Stimulated activated effector memory CD8-positive, alpha-beta T cell treated with anti-CD3 and anti-CD28 coated beads, Interleukin-12 subunit alpha, Interleukin-12 subunit beta, amount 100 ng/mL, for 72 hours (primary cell): ENCODE measurements at regions not wholly inside any gene's neighbourhood (a gene's known extent, or its start where the extent isn't known, plus 50 kb on each side); places are given as distances from the start of the nearest gene placed in this dataset.

ENCODE experiments used
- ATAC-seq: fragments of 150-1000 bp; cut with Tn5 transposase; 2 replicates; pipeline ENCODE4 v1.10.0; 2021
- DNase-seq, 2 donors: peaks; one replicate each; pipeline ENCODE4 v3.0.0; 2021 to 2022; ENCODE audit warnings: low spot score in 2 of 2
- H3K27ac Mint-ChIP-seq: one replicate; pipeline ENCODE4 v1.8.0; 2022; ENCODE audit warnings: mild to moderate bottlenecking, mixed read lengths
- H3K36me3 Mint-ChIP-seq: one replicate; pipeline ENCODE4 v1.8.0; 2022; ENCODE audit warnings: mild to moderate bottlenecking, mixed read lengths
- H3K4me1 Mint-ChIP-seq: one replicate; pipeline ENCODE4 v1.8.0; 2022; ENCODE audit warnings: mixed read lengths
- H3K4me3 Mint-ChIP-seq: one replicate; pipeline ENCODE4 v1.8.0; 2022; ENCODE audit warnings: mild to moderate bottlenecking, mixed read lengths
- H3K9me3 Mint-ChIP-seq: one replicate; pipeline ENCODE4 v1.8.0; 2022; ENCODE audit warnings: mixed read lengths

DNA sequence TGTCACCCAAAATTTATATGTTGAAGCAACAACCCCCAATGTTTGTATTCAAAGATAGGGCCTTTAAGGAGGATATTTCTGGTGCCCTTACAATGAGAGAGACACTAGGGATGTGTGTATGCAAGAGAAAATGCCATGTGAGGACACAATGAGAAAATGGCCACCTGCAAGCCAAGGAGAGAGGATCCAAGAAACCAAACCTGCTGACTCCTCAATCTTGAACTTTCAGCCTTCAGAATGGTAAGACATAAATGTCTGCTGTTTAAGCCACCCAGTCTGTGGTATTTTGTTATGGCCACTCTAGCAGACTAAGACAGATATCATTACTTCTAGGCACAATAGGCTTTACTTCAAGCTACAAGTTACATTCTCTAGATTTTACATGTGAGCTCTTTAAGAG lies 1145.1 kb upstream of the MAP3K7 start:
- Mint-ChIP-seq H3K4me1 (no peaks in the 10 kb centered on the region), H3K9me3 (peaks cover 13% of the 10 kb centered on the region), H3K36me3 (no peaks in the 10 kb centered on the region), H3K4me3 (no peak overlapping the region), H3K27ac (no peak overlapping the region)
- no peak for DNase-seq
- no peak for ATAC-seq

DNA sequence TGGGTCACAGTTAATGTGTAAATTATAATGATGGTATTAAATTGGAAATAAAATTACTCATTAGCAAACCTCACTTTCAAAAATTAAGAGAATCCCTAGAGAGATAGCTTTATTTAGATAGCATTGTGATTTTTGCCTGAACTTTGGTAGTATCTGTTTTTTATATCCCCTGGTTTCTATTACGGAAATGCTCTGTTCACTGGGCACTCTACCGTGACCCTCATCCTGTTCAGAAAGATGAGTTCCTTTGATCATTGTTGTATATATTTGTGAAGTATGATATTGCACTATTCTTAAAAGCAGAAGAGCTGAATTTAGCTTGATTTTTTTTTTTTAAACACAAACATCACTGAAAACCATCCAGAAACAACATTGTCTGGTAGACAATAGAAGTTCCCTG lies 1143.8 kb upstream of the MAP3K7 start:
- Mint-ChIP-seq H3K9me3 (peaks cover 13% of the 10 kb centered on the region), H3K27ac (no peak overlapping the region), H3K4me1 (no peaks in the 10 kb centered on the region), H3K4me3 (no peak overlapping the region), H3K36me3 (no peaks in the 10 kb centered on the region)
- no peak for ATAC-seq
- no peak for DNase-seq

DNA sequence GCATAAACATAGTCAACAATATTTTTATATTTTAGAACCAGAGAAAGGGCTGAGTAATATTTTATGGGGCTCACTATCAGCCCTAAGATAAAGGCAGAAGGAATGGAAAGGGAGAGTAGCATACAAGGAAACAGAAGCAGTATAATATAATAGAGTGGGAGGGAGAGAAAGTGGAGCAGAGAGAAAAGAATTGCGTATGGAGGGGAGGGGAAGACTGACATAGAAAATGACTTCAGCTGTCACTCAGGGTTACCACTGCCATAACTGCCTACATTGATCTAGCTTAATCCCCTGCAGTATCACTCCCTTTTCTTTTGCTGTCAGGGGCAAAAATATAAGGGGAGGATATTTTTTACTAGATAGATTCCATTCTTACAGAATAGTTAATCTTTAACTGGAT lies 1133.5 kb upstream of the MAP3K7 start:
- Mint-ChIP-seq H3K4me3 (no peak overlapping the region), H3K9me3 (peaks cover 10% of the 10 kb centered on the region), H3K4me1 (no peaks in the 10 kb centered on the region), H3K27ac (no peak overlapping the region), H3K36me3 (no peaks in the 10 kb centered on the region)
- ATAC-seq (no peak), DNase-seq (no peak)

DNA sequence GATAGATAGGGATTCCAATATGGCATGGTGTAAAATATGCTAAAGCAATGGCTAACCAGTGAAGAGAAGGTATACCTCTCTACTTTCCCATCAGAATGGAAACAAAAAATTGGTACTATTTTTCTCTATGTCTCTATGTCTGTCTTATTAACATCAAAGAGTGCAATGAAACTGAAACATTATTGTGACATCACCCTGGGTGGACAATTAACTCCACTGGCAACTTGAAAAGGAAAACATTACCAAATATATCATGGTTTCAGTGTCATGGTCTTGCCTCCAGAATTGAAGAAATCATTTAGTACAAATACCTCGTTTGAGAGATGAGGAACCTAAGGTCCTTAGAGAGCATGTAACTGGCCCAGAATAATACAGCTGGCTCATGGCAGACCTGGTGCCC lies 1132.5 kb upstream of the MAP3K7 start:
- Mint-ChIP-seq H3K36me3 (no peaks in the 10 kb centered on the region), H3K9me3 (peaks cover 10% of the 10 kb centered on the region), H3K4me3 (no peak overlapping the region), H3K27ac (no peak overlapping the region), H3K4me1 (no peaks in the 10 kb centered on the region)
- DNase-seq, result no peak
- ATAC-seq, result no peak

DNA sequence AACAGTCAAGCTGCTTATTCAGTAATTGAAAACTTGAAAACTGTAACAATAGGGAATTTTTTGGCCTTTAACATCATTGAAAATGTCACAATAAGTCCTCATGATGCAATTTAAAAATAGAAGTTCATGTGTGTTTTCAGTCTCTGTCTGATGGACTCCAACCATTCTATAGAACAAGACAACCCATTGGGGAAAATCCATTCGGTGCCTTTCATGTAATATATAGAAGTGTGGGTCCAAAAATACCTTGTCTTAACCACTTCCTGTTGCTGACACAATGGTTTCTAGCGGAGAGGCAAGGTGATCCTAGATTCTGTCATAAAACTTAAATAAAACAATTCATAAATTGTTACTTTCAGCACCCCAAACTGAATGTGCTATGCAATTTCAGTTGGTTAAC lies 1131.3 kb upstream of the MAP3K7 start:
- no peak for ATAC-seq
- no peaks in the 10 kb centered on the region for H3K4me1 Mint-ChIP-seq

DNA sequence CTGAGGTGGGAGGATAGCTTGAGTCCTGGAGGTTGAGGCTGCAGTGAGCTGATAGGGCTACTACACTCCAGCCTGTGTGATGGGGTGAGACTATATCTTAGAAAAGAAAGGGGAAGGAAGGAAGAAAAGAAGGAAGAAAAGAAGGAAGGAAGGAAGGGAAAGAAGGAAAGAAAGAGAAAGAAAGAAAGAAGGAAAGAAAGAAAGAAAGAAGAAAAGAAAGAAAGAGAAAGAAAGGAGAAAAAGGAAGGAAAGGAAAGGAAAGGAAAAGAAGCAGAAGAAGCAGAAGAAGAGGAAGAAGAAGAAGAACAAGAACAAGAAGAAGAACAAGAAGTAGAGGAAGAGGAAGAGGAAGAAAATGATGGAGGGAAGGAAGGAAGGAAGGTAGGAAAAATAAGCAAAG lies 1130.2 kb upstream of the MAP3K7 start:
- no peaks in the 10 kb centered on the region for H3K36me3 Mint-ChIP-seq
- no peak for DNase-seq
- H3K4me1 Mint-ChIP-seq, result no peaks in the 10 kb centered on the region
- H3K9me3 Mint-ChIP-seq, result peaks cover 15% of the 10 kb centered on the region
- no peak overlapping the region for H3K4me3 Mint-ChIP-seq
- no peak for ATAC-seq
- no peak overlapping the region for H3K27ac Mint-ChIP-seq

More for the DNA sequence above, 1131.3 kb upstream of the MAP3K7 start:
- H3K36me3 Mint-ChIP-seq, result no peaks in the 10 kb centered on the region
- peaks cover 10% of the 10 kb centered on the region for H3K9me3 Mint-ChIP-seq
- H3K27ac Mint-ChIP-seq, result no peak overlapping the region
- DNase-seq, result no peak
- no peak overlapping the region for H3K4me3 Mint-ChIP-seq

DNA sequence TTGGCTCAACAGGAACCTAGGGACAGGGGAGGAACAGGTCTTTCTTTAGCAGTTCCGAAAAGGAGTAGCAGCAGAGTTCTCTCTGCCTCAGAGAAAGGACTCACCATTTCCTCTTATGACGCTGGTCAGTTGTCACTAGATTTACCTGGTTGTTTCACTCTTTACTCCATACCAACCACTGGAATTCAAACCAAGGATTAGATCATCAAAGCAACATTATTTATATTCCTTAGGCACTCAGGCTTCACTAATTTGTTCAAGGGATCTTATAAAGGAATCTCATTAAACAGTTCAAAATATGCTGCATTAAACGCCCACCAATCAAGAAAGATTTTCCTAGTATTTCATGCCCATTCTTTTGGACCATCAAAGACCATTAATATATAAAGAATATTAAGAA lies 1129.5 kb upstream of the MAP3K7 start:
- Mint-ChIP-seq H3K9me3 (peaks cover 15% of the 10 kb centered on the region), H3K36me3 (no peaks in the 10 kb centered on the region), H3K4me3 (no peak overlapping the region), H3K4me1 (no peaks in the 10 kb centered on the region), H3K27ac (no peak overlapping the region)
- DNase-seq (no peak), ATAC-seq (no peak)

DNA sequence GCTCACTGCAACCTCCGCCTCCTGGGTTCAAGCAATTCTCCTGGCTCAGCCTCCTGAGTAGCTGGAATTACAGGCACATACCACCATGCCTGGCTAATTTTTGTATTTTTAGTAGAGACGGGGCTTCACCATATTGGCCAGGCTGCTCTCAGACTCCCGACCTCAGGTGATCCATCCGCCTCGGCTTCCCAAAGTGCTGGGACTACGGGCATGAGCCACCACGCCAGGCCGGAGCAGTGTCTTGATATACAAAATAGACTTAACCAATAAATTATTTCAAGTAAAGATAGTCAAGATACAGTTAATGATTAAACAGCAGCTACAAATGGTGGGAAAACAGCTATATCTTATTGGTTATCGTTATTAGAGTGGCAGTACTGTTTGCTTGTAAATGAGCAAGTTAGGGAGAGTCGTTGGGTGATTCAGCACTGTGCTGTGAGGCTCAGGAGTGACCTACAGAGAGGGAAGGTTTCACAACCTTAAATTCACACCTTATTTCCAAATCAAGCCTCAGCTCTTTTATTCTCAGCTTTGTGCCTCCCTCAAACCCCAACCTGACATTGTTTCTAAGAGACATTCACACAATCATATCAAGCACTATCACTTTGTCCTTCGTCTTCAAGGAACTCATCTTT lies 1128.4 kb upstream of the MAP3K7 start:
- no peaks in the 10 kb centered on the region for H3K36me3 Mint-ChIP-seq
- peaks cover 14% of the 10 kb centered on the region for H3K9me3 Mint-ChIP-seq
- H3K27ac Mint-ChIP-seq, result no peak overlapping the region
- H3K4me1 Mint-ChIP-seq, result no peaks in the 10 kb centered on the region
- DNase-seq (no peak), ATAC-seq (no peak)
- no peak overlapping the region for H3K4me3 Mint-ChIP-seq

DNA sequence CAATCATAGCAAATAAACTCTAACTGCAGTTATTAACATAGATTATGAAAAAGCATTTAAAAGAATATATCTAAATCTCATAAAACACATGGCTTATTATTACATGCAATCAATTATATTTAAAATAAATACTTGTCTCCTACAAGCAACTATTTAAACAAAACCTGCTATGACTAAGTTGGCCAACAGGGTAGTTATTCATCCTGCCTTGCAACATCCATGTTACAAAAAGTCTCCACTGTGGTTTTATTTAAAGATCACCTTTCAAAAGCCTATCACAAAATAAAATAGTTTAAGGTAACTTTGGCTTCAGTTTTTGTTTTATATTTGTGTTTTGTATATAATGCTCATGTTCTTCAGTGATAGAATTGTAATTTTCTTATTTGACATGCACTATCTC lies 1127.0 kb upstream of the MAP3K7 start:
- Mint-ChIP-seq H3K9me3 (peaks cover 10% of the 10 kb centered on the region), H3K4me3 (no peak overlapping the region), H3K36me3 (no peaks in the 10 kb centered on the region), H3K4me1 (no peaks in the 10 kb centered on the region), H3K27ac (no peak overlapping the region)
- ATAC-seq (no peak), DNase-seq (no peak)

DNA sequence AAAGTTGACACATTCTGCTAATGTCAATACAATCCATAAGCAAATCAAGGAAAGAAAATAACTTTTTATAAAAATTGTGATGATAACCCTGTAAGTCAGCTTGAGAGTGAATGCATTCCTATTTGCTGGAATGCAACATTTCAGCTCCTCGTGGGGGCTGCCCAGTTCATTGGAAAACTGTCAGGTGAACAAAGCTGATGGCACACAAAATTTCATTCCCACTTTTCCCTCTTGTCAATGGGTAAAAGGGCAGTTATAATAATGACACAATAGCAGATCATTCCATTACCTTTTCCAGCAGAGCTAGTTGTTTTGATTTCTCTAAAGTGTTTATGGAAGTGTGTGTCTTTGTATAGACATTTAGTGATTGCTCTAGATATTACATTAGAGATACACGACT lies 1124.6 kb upstream of the MAP3K7 start:
- no peak overlapping the region for H3K4me3 Mint-ChIP-seq
- no peaks in the 10 kb centered on the region for H3K4me1 Mint-ChIP-seq
- H3K36me3 Mint-ChIP-seq, result no peaks in the 10 kb centered on the region
- DNase-seq (no peak), ATAC-seq (no peak)
- H3K27ac Mint-ChIP-seq, result no peak overlapping the region
- H3K9me3 Mint-ChIP-seq, result peaks cover 7% of the 10 kb centered on the region

DNA sequence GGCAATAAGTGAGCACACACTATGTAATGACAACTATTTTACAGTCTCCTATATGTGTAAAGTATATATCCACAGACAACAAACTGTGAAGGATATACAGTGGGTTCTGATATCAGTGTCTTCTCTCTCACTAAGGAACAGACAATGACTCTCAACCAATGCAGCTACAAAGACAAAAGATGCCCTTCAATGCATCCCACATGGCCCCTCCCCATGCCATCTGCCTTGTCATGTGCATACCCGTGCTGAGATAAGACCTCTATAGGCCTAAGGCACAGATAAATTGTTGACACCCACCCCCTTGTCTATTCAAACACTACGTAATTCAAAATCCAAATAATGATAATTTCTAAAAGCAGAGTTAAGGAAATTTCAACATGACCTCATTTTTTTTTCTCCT lies 1123.5 kb upstream of the MAP3K7 start:
- H3K27ac Mint-ChIP-seq, result no peak overlapping the region
- no peaks in the 10 kb centered on the region for H3K36me3 Mint-ChIP-seq
- ATAC-seq, result no peak
- DNase-seq, result no peak
- H3K9me3 Mint-ChIP-seq, result peaks cover 7% of the 10 kb centered on the region
- no peaks in the 10 kb centered on the region for H3K4me1 Mint-ChIP-seq
- H3K4me3 Mint-ChIP-seq, result no peak overlapping the region

DNA sequence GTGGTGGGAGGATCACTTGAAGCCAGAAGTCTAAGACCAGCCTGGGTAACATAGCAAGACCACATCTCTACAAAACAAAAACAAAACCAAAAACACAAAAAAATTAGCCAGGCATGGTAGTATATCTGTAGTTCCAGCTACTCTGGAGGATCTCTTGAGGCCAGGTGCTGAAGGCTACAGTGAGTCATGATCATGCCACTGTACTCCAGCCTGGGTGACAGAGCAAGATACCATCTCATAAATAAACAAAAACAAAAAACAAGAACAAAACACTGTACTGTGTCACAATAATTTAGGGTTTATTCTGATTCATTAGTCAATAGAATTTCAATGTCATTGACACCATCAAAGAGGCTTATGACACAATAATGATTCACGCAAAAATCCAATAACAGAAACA lies 1121.7 kb upstream of the MAP3K7 start:
- Mint-ChIP-seq H3K4me1 (no peaks in the 10 kb centered on the region), H3K36me3 (no peaks in the 10 kb centered on the region), H3K4me3 (no peak overlapping the region), H3K9me3 (peaks cover 7% of the 10 kb centered on the region), H3K27ac (no peak overlapping the region)
- no peak for ATAC-seq
- DNase-seq, result no peak

DNA sequence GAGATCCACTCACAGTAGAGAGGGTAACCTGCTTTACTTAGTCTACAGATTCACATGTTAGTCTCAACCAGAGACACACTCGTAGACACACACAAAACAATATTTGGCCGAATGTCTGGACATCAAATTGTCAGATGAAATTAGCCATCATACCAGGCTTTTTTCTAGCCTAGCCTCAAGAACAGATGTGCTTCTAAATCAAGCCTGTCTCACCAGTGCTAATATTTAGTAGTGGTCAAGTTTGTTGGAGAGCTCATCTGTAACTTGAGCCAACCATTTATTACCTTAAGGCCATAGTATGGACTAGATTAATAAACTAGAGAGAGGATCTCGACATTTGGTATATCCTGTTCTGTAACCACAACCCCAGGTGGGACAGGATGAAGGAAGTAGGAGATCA lies 1118.8 kb upstream of the MAP3K7 start:
- Mint-ChIP-seq H3K27ac (no peak overlapping the region), H3K4me3 (no peak overlapping the region), H3K9me3 (peaks cover 14% of the 10 kb centered on the region), H3K36me3 (no peaks in the 10 kb centered on the region), H3K4me1 (no peaks in the 10 kb centered on the region)
- no peak for ATAC-seq
- no peak for DNase-seq

DNA sequence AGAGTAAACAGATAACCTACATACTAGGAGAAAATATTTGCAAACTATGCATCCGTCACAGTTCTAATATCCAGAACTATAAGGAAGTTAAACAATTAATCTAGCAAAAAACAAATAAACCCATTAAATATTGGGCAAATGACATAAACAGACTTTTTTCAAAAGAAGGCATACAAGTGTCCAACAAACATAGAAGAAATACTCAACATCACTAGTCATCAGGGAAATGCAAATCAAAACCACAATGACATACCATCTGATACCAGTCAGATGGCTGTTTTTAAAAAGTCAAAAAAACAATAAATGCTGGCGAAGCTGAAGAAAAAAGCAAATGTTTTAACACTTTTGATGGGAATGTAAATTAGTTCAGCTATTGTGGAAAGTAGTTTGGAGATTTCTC lies 1117.7 kb upstream of the MAP3K7 start:
- Mint-ChIP-seq H3K27ac (no peak overlapping the region), H3K4me3 (no peak overlapping the region), H3K4me1 (no peaks in the 10 kb centered on the region), H3K36me3 (no peaks in the 10 kb centered on the region), H3K9me3 (peaks cover 14% of the 10 kb centered on the region)
- ATAC-seq (no peak), DNase-seq (no peak)

DNA sequence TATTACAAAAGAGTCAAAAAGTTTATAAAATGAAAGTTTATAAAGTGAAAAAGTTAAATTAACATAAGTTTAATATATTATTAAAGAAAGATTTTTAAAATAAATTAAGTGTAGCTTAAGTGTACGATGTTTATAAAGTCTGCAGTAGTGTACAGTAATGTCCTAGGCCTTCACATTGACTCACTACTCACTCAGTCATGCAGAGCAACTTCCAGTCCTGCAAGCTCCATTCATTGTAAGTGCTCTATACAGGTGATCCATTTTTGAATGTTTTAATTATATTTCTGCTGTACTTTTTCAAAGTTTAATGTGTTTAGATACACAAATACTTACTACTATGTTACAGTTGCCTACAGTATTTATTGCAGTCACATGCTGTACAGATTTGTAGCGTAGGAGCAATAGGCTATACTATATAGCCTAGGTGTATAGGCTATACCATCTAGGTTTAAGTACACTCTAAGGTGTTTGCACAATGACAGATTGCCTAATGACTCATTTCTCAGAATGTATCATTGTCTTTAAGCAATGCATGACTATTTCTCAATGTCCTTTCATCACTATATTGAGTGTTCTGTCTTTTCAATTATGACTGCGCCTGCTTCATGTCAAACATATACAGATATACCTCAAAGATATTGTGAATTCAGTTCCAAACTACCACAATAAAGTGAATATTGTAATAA lies 1110.3 kb upstream of the MAP3K7 start:
- peaks cover 9% of the 10 kb centered on the region for H3K9me3 Mint-ChIP-seq
- ATAC-seq (peak; percentile 47), DNase-seq (no peak)
- H3K4me1 Mint-ChIP-seq, result no peaks in the 10 kb centered on the region
- no peak overlapping the region for H3K27ac Mint-ChIP-seq
- no peaks in the 10 kb centered on the region for H3K36me3 Mint-ChIP-seq
- H3K4me3 Mint-ChIP-seq, result no peak overlapping the region

DNA sequence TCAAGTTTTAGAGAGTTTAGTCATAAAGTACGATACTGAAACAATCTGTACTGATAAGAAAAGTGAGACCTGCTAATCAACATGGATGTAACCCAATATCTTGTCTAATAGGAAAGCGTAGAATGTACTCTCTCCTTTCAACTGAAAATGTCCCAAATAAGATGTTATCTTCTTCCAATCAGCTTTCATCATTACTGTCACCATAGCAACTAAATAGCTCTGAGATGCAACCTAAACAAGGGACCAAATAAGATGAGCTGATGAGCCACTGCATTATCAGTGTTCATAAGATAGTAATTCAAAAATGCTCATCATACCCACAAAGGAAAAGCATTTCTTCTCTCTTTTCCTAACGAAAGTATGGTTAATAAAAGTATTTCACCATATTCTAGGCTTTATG lies 1108.3 kb upstream of the MAP3K7 start:
- Mint-ChIP-seq H3K9me3 (peaks cover 4% of the 10 kb centered on the region), H3K36me3 (no peaks in the 10 kb centered on the region), H3K4me3 (no peak overlapping the region), H3K27ac (no peak overlapping the region), H3K4me1 (no peaks in the 10 kb centered on the region)
- ATAC-seq (no peak), DNase-seq (no peak)
